Natural killer cell (primary cell): ENCODE measurements at regions not wholly inside any gene's neighbourhood (a gene's known extent, or its start where the extent isn't known, plus 50 kb on each side); places are given as distances from the start of the nearest gene placed in this dataset.

Source experiments
- ATAC-seq, 3 donors: fragments of 150-1000 bp in 2 of 3; fragments of 200-7000 bp in 1 of 3; cut with Tn5 transposase; 1 replicate in 1 of 3; 2 replicates in 2 of 3; pipeline ENCODE4 v1.10.0; 2021; ENCODE audit warnings: mild to moderate bottlenecking in 2 of 3, moderate library complexity in 2 of 3
- DNase-seq, 2 donors: peaks; one replicate each; pipeline versions ENCODE4 v3.0.0 to v3.0.0-alpha.2; 2013 to 2021; ENCODE audit warnings: mixed read lengths in 1 of 2
- H3K27ac ChIP-seq: one replicate; pipeline ENCODE4 v1.5.1; 2013; ENCODE audit warnings: mild to moderate bottlenecking, low read length
- H3K27me3 ChIP-seq: one replicate; pipeline ENCODE4 v1.6.1; 2013; ENCODE audit warnings: low read length; ENCODE audit not compliant: control insufficient read depth, insufficient read depth
- H3K36me3 ChIP-seq: one replicate; pipeline ENCODE4 v1.6.1; 2013; ENCODE audit warnings: low read length; ENCODE audit not compliant: control insufficient read depth, insufficient read depth
- H3K4me1 ChIP-seq: one replicate; pipeline ENCODE4 v1.6.1; 2013; ENCODE audit warnings: low read length; ENCODE audit not compliant: control insufficient read depth, insufficient read depth
- H3K4me3 ChIP-seq: one replicate; pipeline ENCODE4 v1.5.1; 2013; ENCODE audit warnings: low read length
- H3K9me3 ChIP-seq: one replicate; pipeline ENCODE4 v1.6.1; 2013; ENCODE audit warnings: low read length; ENCODE audit not compliant: control insufficient read depth, insufficient read depth
- H3K27ac Mint-ChIP-seq, 2 donors: one replicate each; pipeline ENCODE4 v1.8.0; 2022; ENCODE audit warnings: mild to moderate bottlenecking in 2 of 2, mixed read lengths in 2 of 2, moderate library complexity in 1 of 2
- H3K27me3 Mint-ChIP-seq, 2 donors: one replicate each; pipeline ENCODE4 v1.8.0; 2022; ENCODE audit warnings: low read depth in 2 of 2, mixed read lengths in 2 of 2
- H3K36me3 Mint-ChIP-seq: one replicate; pipeline ENCODE4 v1.8.0; 2022; ENCODE audit warnings: mixed read lengths
- H3K4me1 Mint-ChIP-seq, 2 donors: one replicate each; pipeline ENCODE4 v1.8.0; 2022; ENCODE audit warnings: mixed read lengths in 2 of 2
- H3K4me3 Mint-ChIP-seq: one replicate; pipeline ENCODE4 v1.8.0; 2022; ENCODE audit warnings: mild to moderate bottlenecking, moderate library complexity, mixed read lengths
- H3K9me3 Mint-ChIP-seq, 2 donors: one replicate each; pipeline ENCODE4 v1.8.0; 2022; ENCODE audit warnings: mixed read lengths in 2 of 2
- CTCF ChIP-seq: fragments of 200-600 bp; IDR thresholded peaks from one replicate; pipeline ENCODE4 v1.8.0; 2022; ENCODE audit warnings: antibody characterized with exemption
- WGBS: methylation state at CpG from one replicate; pipeline ENCODE4 v1.1.7; 2013; ENCODE audit warnings: missing lambda C conversion rate; ENCODE audit not compliant: insufficient coverage; 5-methylcytosine and 5-hydroxymethylcytosine counted together
- intact Hi-C: fragments of 100-400 bp; cut with micrococcal nuclease; formaldehyde crosslinking; loops from one replicate; pipeline ENCODE4 v1.14.2; 2022

GRCh38 chr5:23820765-23821471 lies 313.5 kb downstream of the PRDM9 start:
- no peaks in the 10 kb centered on the region for H3K4me1 Mint-ChIP-seq
- no peaks in the 10 kb centered on the region for H3K9me3 ChIP-seq
- intact Hi-C loops, result no loop called here
- DNase-seq (peak in 1 of 2 donors; percentile 8), ATAC-seq (no peak)
- H3K27ac ChIP-seq, result no peak overlapping the region
- 56% methylated on average over 4 of the region's 5 CpGs for WGBS
- no peaks in the 10 kb centered on the region for H3K36me3 ChIP-seq
- H3K4me3 Mint-ChIP-seq, result no peak overlapping the region
- H3K27ac Mint-ChIP-seq, result no peak overlapping the region
- H3K4me3 ChIP-seq, result no peak overlapping the region
- H3K9me3 Mint-ChIP-seq, result peaks cover 5 to 7% of the 10 kb centered on the region in 2 donors
- no peaks in the 10 kb centered on the region for H3K27me3 Mint-ChIP-seq
- H3K36me3 Mint-ChIP-seq, result no peaks in the 10 kb centered on the region
- no peaks in the 10 kb centered on the region for H3K4me1 ChIP-seq
- no peaks in the 10 kb centered on the region for H3K27me3 ChIP-seq
- TF ChIP-seq CTCF, result no peak

GRCh38 chr5:23823521-23823920 lies 316.1 kb downstream of the PRDM9 start:
- intact Hi-C loops, result no loop called here
- Mint-ChIP-seq H3K9me3 (peaks cover 14 to 15% of the 10 kb centered on the region in 2 donors), H3K36me3 (no peaks in the 10 kb centered on the region), H3K4me3 (no peak overlapping the region), H3K27me3 (no peaks in the 10 kb centered on the region), H3K4me1 (no peaks in the 10 kb centered on the region), H3K27ac (no peak overlapping the region)
- no peak overlapping the region for H3K4me3 ChIP-seq
- H3K36me3 ChIP-seq, result no peaks in the 10 kb centered on the region
- 90% methylated on average over 8 of the region's 8 CpGs for WGBS
- ATAC-seq (no peak), DNase-seq (no peak)
- TF ChIP-seq CTCF, result no peak
- no peaks in the 10 kb centered on the region for H3K27me3 ChIP-seq
- H3K27ac ChIP-seq, result no peak overlapping the region
- no peaks in the 10 kb centered on the region for H3K4me1 ChIP-seq
- no peaks in the 10 kb centered on the region for H3K9me3 ChIP-seq

- no peak for DNase-seq
- intact Hi-C loops, result no loop called here
- H3K4me1 Mint-ChIP-seq, result no peaks in the 10 kb centered on the region
- Histone ChIP-seq H3K4me1 (no peaks in the 10 kb centered on the region), H3K27ac (no peak overlapping the region), H3K4me3 (no peak overlapping the region), H3K9me3 (no peaks in the 10 kb centered on the region), H3K36me3 (no peaks in the 10 kb centered on the region), H3K27me3 (no peaks in the 10 kb centered on the region)
- H3K36me3 Mint-ChIP-seq, result no peaks in the 10 kb centered on the region
- H3K27me3 Mint-ChIP-seq, result no peaks in the 10 kb centered on the region
- ATAC-seq, result no peak
- H3K4me3 Mint-ChIP-seq, result no peak overlapping the region
- H3K27ac Mint-ChIP-seq, result no peak overlapping the region
- peaks cover 18% of the 10 kb centered on the region in 2 donors for H3K9me3 Mint-ChIP-seq
- no peak for TF ChIP-seq CTCF
- 79% methylated on average over 2 of the region's 5 CpGs for WGBS
Measured at GRCh38 chr5:23825196-23825595, 317.8 kb downstream of the PRDM9 start.

- ATAC-seq, result no peak
- no peak for DNase-seq
- no peak for TF ChIP-seq CTCF
- H3K36me3 ChIP-seq, result no peaks in the 10 kb centered on the region
- Mint-ChIP-seq H3K9me3 (peaks cover 6 to 16% of the 10 kb centered on the region in 2 donors), H3K4me3 (no peak overlapping the region), H3K36me3 (peaks cover 13% of the 10 kb centered on the region), H3K27me3 (no peaks in the 10 kb centered on the region), H3K27ac (no peak overlapping the region), H3K4me1 (no peaks in the 10 kb centered on the region)
- H3K4me1 ChIP-seq, result no peaks in the 10 kb centered on the region
- no peak overlapping the region for H3K27ac ChIP-seq
- H3K4me3 ChIP-seq, result no peak overlapping the region
- no peaks in the 10 kb centered on the region for H3K27me3 ChIP-seq
- H3K9me3 ChIP-seq, result no peaks in the 10 kb centered on the region
- intact Hi-C loops, result no loop called here
Measured at GRCh38 chr5:23840083-23840482, 332.7 kb downstream of the PRDM9 start.
